Spleen (tissue), 11 donors: ENCODE measurements at regions not wholly inside any gene's neighbourhood (a gene's known extent, or its start where the extent isn't known, plus 50 kb on each side); places are given as distances from the start of the nearest gene placed in this dataset.

Source experiments
- DNase-seq: peaks from one replicate; pipeline ENCODE4 v3.0.0-alpha.2; 2020
- H3K27ac ChIP-seq, 8 donors: fragments of 200-600 bp; sonication (generic) in 7 of 8; 1 replicate in 4 of 8; 2 replicates in 4 of 8; pipeline versions ENCODE4 v1.5.0 to v1.8.0; 2016 to 2021; ENCODE audit warnings: inconsistent platforms in 4 of 8, mild to moderate bottlenecking in 4 of 8, moderate library complexity in 1 of 8
- H3K27me3 ChIP-seq, 7 donors: fragments of 200-600 bp; sonication (generic) in 6 of 7; replicated peaks in 1 of 7; 1 replicate in 4 of 7; 2 replicates in 3 of 7; pipeline versions ENCODE4 v1.5.0 to v1.8.0; 2016 to 2021; ENCODE audit warnings: inconsistent platforms in 3 of 7, mild to moderate bottlenecking in 1 of 7
- H3K36me3 ChIP-seq, 6 donors: fragments of 200-600 bp; sonication (generic) in 5 of 6; 1 replicate in 4 of 6; 2 replicates in 2 of 6; pipeline versions ENCODE4 v1.5.0 to v1.8.0; 2016 to 2021; ENCODE audit warnings: inconsistent platforms in 2 of 6
- H3K4me1 ChIP-seq, 6 donors: fragments of 200-600 bp; sonication (generic) in 5 of 6; 1 replicate in 3 of 6; 2 replicates in 3 of 6; pipeline versions ENCODE4 v1.5.0 to v1.8.0; 2016 to 2021; ENCODE audit warnings: inconsistent platforms in 3 of 6
- H3K4me3 ChIP-seq, 8 donors: fragments of 200-600 bp; sonication (generic) in 7 of 8; 1 replicate in 4 of 8; 2 replicates in 4 of 8; pipeline versions ENCODE4 v1.5.0 to v1.8.0; 2016 to 2021; ENCODE audit warnings: inconsistent platforms in 4 of 8, mild to moderate bottlenecking in 4 of 8, moderate library complexity in 2 of 8
- H3K9me3 ChIP-seq, 8 donors: fragments of 200-600 bp; sonication (generic) in 7 of 8; 1 replicate in 4 of 8; 2 replicates in 4 of 8; pipeline versions ENCODE4 v1.5.0 to v1.8.0; 2016 to 2021; ENCODE audit warnings: inconsistent platforms in 4 of 8
- POLR2A ChIP-seq, 3 donors: fragments of 450-650 bp; IDR thresholded peaks; one replicate each; pipeline ENCODE4 v1.5.1; 2017; ENCODE audit warnings: antibody characterized with exemption in 3 of 3, mild to moderate bottlenecking in 1 of 3
- POLR2AphosphoS5 ChIP-seq, 3 donors: sonication (generic); formaldehyde crosslinking; IDR thresholded peaks; one replicate each; pipeline ENCODE4 v1.5.1; 2017; ENCODE audit warnings: antibody characterized with exemption in 3 of 3
- WGBS, 5 donors: extraction: QIAGEN DNeasy Blood & Tissue Kit in 3 of 5; methylation state at CpG; one replicate each; pipeline versions ENCODE4 v1.1.5 to v1.1.7; 2013 to 2018; 5-methylcytosine and 5-hydroxymethylcytosine counted together
- intact Hi-C: fragments of 100-400 bp; cut with DNase I; formaldehyde crosslinking; loops from one replicate; pipeline ENCODE4 v1.15.0; 2023; ENCODE audit warnings: low total_unique reads
- TF ChIP-seq, protein P1 (sequence below), 11 experiments: fragments of 200-600 bp in 7 of 11; fragments of 450-650 bp in 4 of 11; sonication (generic) in 4 of 11; IDR thresholded peaks in 8 of 11; conservative IDR thresholded peaks in 3 of 11; 1 replicate in 7 of 11; 2 replicates in 4 of 11; pipeline versions ENCODE4 v1.4.0 to v1.8.0; 2016 to 2021; ENCODE audit warnings: antibody characterized with exemption in 11 of 11, inconsistent platforms in 4 of 11, mild to moderate bottlenecking in 1 of 11
- donor health status: healthy with polysubstance abuse.
- donor health status: DM: no; HTN: no; CAD: no; lungs with moderate emphysema.
- donor health status: DM: no; HTN: no; CAD: no.
- donor health status: Bipolar disorder and iron deficiency.
- donor health status: healthy.
- donor health status: DM: no; HTN: no; CAD: no.
- donor health status: DM: yes; HTN: yes; CAD: no.

DNA sequence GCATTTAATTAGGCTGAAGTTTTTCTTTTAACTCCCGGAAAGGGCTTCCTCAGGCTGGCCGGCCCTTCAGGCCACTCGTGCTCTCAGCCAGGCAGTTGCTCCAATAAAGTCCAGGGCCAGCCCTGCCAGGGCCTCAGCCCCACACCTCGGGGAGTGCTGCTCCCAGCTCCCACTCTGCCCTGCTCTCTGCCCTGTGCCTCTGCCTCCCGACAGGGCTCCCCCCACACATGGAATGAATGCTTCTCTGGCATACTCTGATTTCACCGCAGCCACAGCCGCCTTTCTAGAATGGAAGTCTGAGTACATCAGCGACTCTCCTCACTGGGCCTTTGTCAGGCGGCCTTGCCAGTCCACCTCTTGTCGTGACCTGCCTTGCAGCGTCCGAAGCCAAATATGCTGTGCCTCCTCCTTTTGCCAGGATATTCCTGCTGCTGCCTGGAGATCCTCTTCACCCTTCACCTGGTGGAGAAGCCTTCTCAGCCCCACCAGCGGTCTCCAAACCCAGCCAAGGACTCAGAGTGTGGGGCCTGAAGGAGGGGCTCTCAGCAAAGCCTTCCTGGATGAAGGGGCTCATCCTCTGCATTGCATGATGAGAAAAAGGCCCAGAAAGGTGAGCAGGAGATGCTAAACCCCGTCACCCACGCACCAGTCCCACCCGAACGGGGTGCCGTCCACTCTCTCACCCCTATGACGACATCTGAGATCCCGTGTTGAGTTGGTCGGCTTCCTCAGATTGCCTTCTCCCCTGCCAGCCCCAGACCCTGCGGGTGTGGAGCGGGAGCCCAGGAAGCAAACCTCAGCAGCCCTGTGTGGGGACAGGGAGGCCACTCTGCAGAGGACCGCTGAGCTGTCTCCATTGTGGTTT is 472.7 kb upstream of the HS6ST1 start:
- Histone ChIP-seq H3K27ac (no peak overlapping the region), H3K9me3 (no peaks in the 10 kb centered on the region), H3K36me3 (no peaks in the 10 kb centered on the region), H3K4me3 (no peak overlapping the region), H3K4me1 (no peaks in the 10 kb centered on the region), H3K27me3 (no peaks in the 10 kb centered on the region)
- intact Hi-C loops: no loop called here
- 78 to 91% (median 90%) methylated on average over 24 of the region's 24 CpGs for WGBS, 5 donors
- no peak for DNase-seq
- TF ChIP-seq, protein P1, sequence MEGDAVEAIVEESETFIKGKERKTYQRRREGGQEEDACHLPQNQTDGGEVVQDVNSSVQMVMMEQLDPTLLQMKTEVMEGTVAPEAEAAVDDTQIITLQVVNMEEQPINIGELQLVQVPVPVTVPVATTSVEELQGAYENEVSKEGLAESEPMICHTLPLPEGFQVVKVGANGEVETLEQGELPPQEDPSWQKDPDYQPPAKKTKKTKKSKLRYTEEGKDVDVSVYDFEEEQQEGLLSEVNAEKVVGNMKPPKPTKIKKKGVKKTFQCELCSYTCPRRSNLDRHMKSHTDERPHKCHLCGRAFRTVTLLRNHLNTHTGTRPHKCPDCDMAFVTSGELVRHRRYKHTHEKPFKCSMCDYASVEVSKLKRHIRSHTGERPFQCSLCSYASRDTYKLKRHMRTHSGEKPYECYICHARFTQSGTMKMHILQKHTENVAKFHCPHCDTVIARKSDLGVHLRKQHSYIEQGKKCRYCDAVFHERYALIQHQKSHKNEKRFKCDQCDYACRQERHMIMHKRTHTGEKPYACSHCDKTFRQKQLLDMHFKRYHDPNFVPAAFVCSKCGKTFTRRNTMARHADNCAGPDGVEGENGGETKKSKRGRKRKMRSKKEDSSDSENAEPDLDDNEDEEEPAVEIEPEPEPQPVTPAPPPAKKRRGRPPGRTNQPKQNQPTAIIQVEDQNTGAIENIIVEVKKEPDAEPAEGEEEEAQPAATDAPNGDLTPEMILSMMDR (IDR thresholded peaks at IDR 0.05 in 8 of 11, conservative IDR thresholded peaks at IDR 0.05 in 3 of 11): no peak
- TF ChIP-seq POLR2AphosphoS5 (IDR thresholded peaks at IDR 0.05): no peak
- TF ChIP-seq POLR2A (IDR thresholded peaks at IDR 0.05): no peak

GRCh38 chr2:128791985-128792320 is 473.3 kb upstream of the HS6ST1 start:
- DNase-seq: no peak
- H3K36me3 ChIP-seq: no peaks in the 10 kb centered on the region
- no peaks in the 10 kb centered on the region for H3K4me1 ChIP-seq
- intact Hi-C loops: no loop called here
- TF ChIP-seq POLR2AphosphoS5 (IDR thresholded peaks at IDR 0.05): no peak
- TF ChIP-seq, protein P1 (IDR thresholded peaks at IDR 0.05 in 8 of 11, conservative IDR thresholded peaks at IDR 0.05 in 3 of 11): no peak
- no peak for TF ChIP-seq POLR2A (IDR thresholded peaks at IDR 0.05)
- no peaks in the 10 kb centered on the region for H3K27me3 ChIP-seq
- no peaks in the 10 kb centered on the region for H3K9me3 ChIP-seq
- H3K4me3 ChIP-seq: no peak overlapping the region
- H3K27ac ChIP-seq: no peak overlapping the region
- 57 to 84% (median 80%) methylated on average over 7 of the region's 7 CpGs for WGBS, 5 donors

DNA sequence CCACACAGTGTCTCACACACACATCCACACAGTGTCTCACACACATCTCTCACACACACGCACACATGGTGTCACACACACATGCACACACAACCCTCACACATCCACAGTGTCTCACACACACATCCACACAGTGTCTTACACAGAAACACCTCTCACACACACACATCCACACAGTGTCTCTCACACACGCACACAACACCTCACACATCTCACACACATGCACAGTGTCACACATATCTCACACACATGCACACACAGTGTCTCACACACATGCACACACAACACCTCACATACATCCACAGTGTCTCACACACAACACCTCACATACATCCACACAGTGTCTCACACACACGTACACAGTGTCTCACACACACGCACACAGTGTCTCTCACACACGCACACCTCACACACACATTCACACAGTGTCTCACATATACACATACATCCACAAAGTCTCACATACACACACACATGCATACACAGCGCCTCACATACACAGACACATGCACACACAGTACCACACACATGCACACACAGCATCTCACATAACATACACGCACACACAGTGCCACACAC is 473.9 kb upstream of the HS6ST1 start:
- Histone ChIP-seq H3K36me3 (no peaks in the 10 kb centered on the region), H3K4me1 (no peaks in the 10 kb centered on the region), H3K27ac (no peak overlapping the region), H3K27me3 (no peaks in the 10 kb centered on the region), H3K4me3 (no peak overlapping the region), H3K9me3 (no peaks in the 10 kb centered on the region)
- WGBS, 5 donors: 86 to 94% (median 90%) methylated on average over 7 of the region's 7 CpGs
- DNase-seq: no peak
- TF ChIP-seq, protein P1 (IDR thresholded peaks at IDR 0.05 in 8 of 11, conservative IDR thresholded peaks at IDR 0.05 in 3 of 11): no peak
- TF ChIP-seq POLR2A (IDR thresholded peaks at IDR 0.05) (no peak), POLR2AphosphoS5 (IDR thresholded peaks at IDR 0.05) (no peak)
- intact Hi-C loops: no loop called here

- WGBS, 5 donors: 61 to 80% (median 71%) methylated on average over 6 of the region's 6 CpGs
- intact Hi-C loops: no loop called here
- no peak for TF ChIP-seq POLR2AphosphoS5 (IDR thresholded peaks at IDR 0.05)
- TF ChIP-seq, protein P1 (IDR thresholded peaks at IDR 0.05 in 8 of 11, conservative IDR thresholded peaks at IDR 0.05 in 3 of 11): no peak
- no peak for TF ChIP-seq POLR2A (IDR thresholded peaks at IDR 0.05)
- no peak for DNase-seq
- no peak overlapping the region for H3K27ac ChIP-seq
- H3K9me3 ChIP-seq: no peaks in the 10 kb centered on the region
- H3K4me3 ChIP-seq: no peak overlapping the region
- H3K4me1 ChIP-seq: no peaks in the 10 kb centered on the region
- H3K27me3 ChIP-seq: no peaks in the 10 kb centered on the region
- H3K36me3 ChIP-seq: no peaks in the 10 kb centered on the region
Measured at GRCh38 chr2:128793404-128793803, 474.7 kb upstream of the HS6ST1 start.
